BLaER1 treated with 17β-estradiol and CSF1 and Interleukin-3, amounts not matched to agents 10 nM and 100 nM (cell line): ENCODE measurements at regions not wholly inside any gene's neighbourhood (a gene's known extent, or its start where the extent isn't known, plus 50 kb on each side); places are given as distances from the start of the nearest gene placed in this dataset.

Experiments used
- H3K27ac ChIP-seq, 11 experiments: shearing (Covaris generic); formaldehyde crosslinking; 2 replicates each; pipeline ENCODE4 v1.8.1; 2022
- H3K27me3 ChIP-seq, 11 experiments: shearing (Covaris generic); formaldehyde crosslinking; 2 replicates each; pipeline ENCODE4 v1.8.1; 2022
- H3K36me3 ChIP-seq, 11 experiments: shearing (Covaris generic); formaldehyde crosslinking; 2 replicates each; pipeline ENCODE4 v1.8.1; 2022
- H3K4me1 ChIP-seq, 10 experiments: shearing (Covaris generic); formaldehyde crosslinking; 2 replicates each; pipeline ENCODE4 v1.8.1; 2022
- H3K4me2 ChIP-seq, 11 experiments: shearing (Covaris generic); formaldehyde crosslinking; 2 replicates each; pipeline ENCODE4 v1.8.1; 2022
- H3K4me3 ChIP-seq, 10 experiments: shearing (Covaris generic); formaldehyde crosslinking; 2 replicates each; pipeline ENCODE4 v1.8.1; 2022
- H3K9ac ChIP-seq, 11 experiments: shearing (Covaris generic); formaldehyde crosslinking; 2 replicates each; pipeline ENCODE4 v1.8.1; 2022
- H3K9me3 ChIP-seq, 11 experiments: shearing (Covaris generic); formaldehyde crosslinking; replicated peaks in 1 of 11; 2 replicates each; pipeline ENCODE4 v1.8.1; 2022
- H4K20me1 ChIP-seq, 11 experiments: shearing (Covaris generic); formaldehyde crosslinking; 2 replicates each; pipeline ENCODE4 v1.8.1; 2022
- Cebpa-rat ChIP-seq, 11 experiments: shearing (Covaris generic); IDR thresholded peaks; 2 replicates each; pipeline ENCODE4 v1.8.1; 2022

- no peak for TF ChIP-seq Cebpa-rat (IDR thresholded peaks at IDR 0.05)
- Histone ChIP-seq H3K4me3 (no peak overlapping the region), H3K27me3 (no peaks in the 10 kb centered on the region), H4K20me1 (no peaks in the 10 kb centered on the region), H3K9ac (no peak overlapping the region), H3K36me3 (peaks cover 0 to 83% (median 14%) of the 10 kb centered on the region in 11 experiments; a peak in 15 of 22 replicates), H3K27ac (0 out of 22 replicates have a peak overlapping the region, but pooled peaks of 1 of the 11 experiments have one; percentile 10), H3K9me3 (peaks cover 3 to 12% (median 7%) of the 10 kb centered on the region in 11 experiments; a peak in 13 of 22 replicates), H3K4me1 (peaks cover 0 to 11% (median 3%) of the 10 kb centered on the region in 10 experiments; a peak in 12 of 20 replicates), H3K4me2 (no peak overlapping the region)
Measured at GRCh38 chr6:22078802-22079545, 217.9 kb downstream of the PRL start.

GRCh38 chr6:22079783-22080182 lies 217.1 kb downstream of the PRL start:
- H3K27ac ChIP-seq, result no peak overlapping the region
- H3K4me2 ChIP-seq, result no peak overlapping the region
- no peaks in the 10 kb centered on the region for H4K20me1 ChIP-seq
- H3K36me3 ChIP-seq, result peaks cover 0 to 79% (median 7%) of the 10 kb centered on the region in 11 experiments; a peak in 13 of 22 replicates
- H3K9ac ChIP-seq, result no peak overlapping the region
- TF ChIP-seq Cebpa-rat (IDR thresholded peaks at IDR 0.05), result no peak
- no peak overlapping the region for H3K4me3 ChIP-seq
- H3K27me3 ChIP-seq, result no peaks in the 10 kb centered on the region
- peaks cover 0 to 10% (median 0%) of the 10 kb centered on the region in 10 experiments; a peak in 5 of 20 replicates for H3K4me1 ChIP-seq
- peaks cover 0 to 15% (median under 1%) of the 10 kb centered on the region in 11 experiments; a peak in 9 of 22 replicates for H3K9me3 ChIP-seq

- Histone ChIP-seq H3K9ac (no peak overlapping the region), H3K27ac (no peak overlapping the region), H4K20me1 (no peaks in the 10 kb centered on the region), H3K27me3 (no peaks in the 10 kb centered on the region), H3K4me3 (no peak overlapping the region), H3K4me1 (peaks cover 0 to 10% (median 0%) of the 10 kb centered on the region in 10 experiments; a peak in 5 of 20 replicates), H3K4me2 (no peak overlapping the region), H3K9me3 (peaks cover 0 to 27% (median 14%) of the 10 kb centered on the region in 11 experiments; a peak in 13 of 22 replicates), H3K36me3 (peaks cover 0 to 77% (median 23%) of the 10 kb centered on the region in 11 experiments; a peak in 13 of 22 replicates)
- no peak for TF ChIP-seq Cebpa-rat (IDR thresholded peaks at IDR 0.05)
Measured at GRCh38 chr6:22081709-22082108, 215.1 kb downstream of the PRL start.

GRCh38 chr6:22082218-22082617 lies 214.6 kb downstream of the PRL start:
- H3K27ac ChIP-seq, result no peak overlapping the region
- no peak overlapping the region for H3K4me2 ChIP-seq
- H4K20me1 ChIP-seq, result no peaks in the 10 kb centered on the region
- peaks cover 0 to 12% (median under 1%) of the 10 kb centered on the region in 10 experiments; a peak in 7 of 20 replicates for H3K4me1 ChIP-seq
- H3K9ac ChIP-seq, result no peak overlapping the region
- H3K36me3 ChIP-seq, result peaks cover 0 to 72% (median 23%) of the 10 kb centered on the region in 11 experiments; a peak in 13 of 22 replicates
- H3K9me3 ChIP-seq, result peaks cover 0 to 27% (median 14%) of the 10 kb centered on the region in 11 experiments; a peak in 13 of 22 replicates
- no peak for TF ChIP-seq Cebpa-rat (IDR thresholded peaks at IDR 0.05)
- no peak overlapping the region for H3K4me3 ChIP-seq
- no peaks in the 10 kb centered on the region for H3K27me3 ChIP-seq

GRCh38 chr6:22083119-22083518 lies 213.7 kb downstream of the PRL start:
- no peak overlapping the region for H3K27ac ChIP-seq
- H3K27me3 ChIP-seq, result no peaks in the 10 kb centered on the region
- peaks cover 0 to 27% (median 14%) of the 10 kb centered on the region in 11 experiments; a peak in 13 of 22 replicates for H3K9me3 ChIP-seq
- peaks cover 0 to 11% (median 7%) of the 10 kb centered on the region in 10 experiments; a peak in 12 of 20 replicates for H3K4me1 ChIP-seq
- H3K36me3 ChIP-seq, result peaks cover 0 to 70% (median 23%) of the 10 kb centered on the region in 11 experiments; a peak in 13 of 22 replicates
- no peak for TF ChIP-seq Cebpa-rat (IDR thresholded peaks at IDR 0.05)
- H3K4me2 ChIP-seq, result no peak overlapping the region
- no peak overlapping the region for H3K4me3 ChIP-seq
- no peaks in the 10 kb centered on the region for H4K20me1 ChIP-seq
- H3K9ac ChIP-seq, result no peak overlapping the region

GRCh38 chr6:22087960-22088706 lies 208.7 kb downstream of the PRL start:
- peaks cover 0 to 21% (median 14%) of the 10 kb centered on the region in 11 experiments; a peak in 13 of 22 replicates for H3K9me3 ChIP-seq
- no peak overlapping the region for H3K9ac ChIP-seq
- no peak for TF ChIP-seq Cebpa-rat (IDR thresholded peaks at IDR 0.05)
- no peak overlapping the region for H3K4me3 ChIP-seq
- peak overlapping the region in 6 of 11 experiments; percentile 1 to 29 (median 14); a peak in 6 of 22 replicates for H3K4me2 ChIP-seq
- no peaks in the 10 kb centered on the region for H4K20me1 ChIP-seq
- H3K27me3 ChIP-seq, result no peaks in the 10 kb centered on the region
- peaks cover 0 to 15% (median 10%) of the 10 kb centered on the region in 10 experiments; a peak in 10 of 20 replicates for H3K4me1 ChIP-seq
- no peak overlapping the region for H3K27ac ChIP-seq
- H3K36me3 ChIP-seq, result peaks cover 0 to 37% (median 18%) of the 10 kb centered on the region in 11 experiments; a peak in 11 of 22 replicates

GRCh38 chr6:22091424-22091948 lies 205.3 kb downstream of the PRL start:
- Histone ChIP-seq H3K36me3 (peaks cover 0 to 27% (median 10%) of the 10 kb centered on the region in 11 experiments; a peak in 9 of 22 replicates), H3K27ac (no peak overlapping the region), H4K20me1 (no peaks in the 10 kb centered on the region), H3K4me1 (peaks cover 0 to 18% (median 13%) of the 10 kb centered on the region in 10 experiments; a peak in 10 of 20 replicates), H3K4me2 (no peak overlapping the region), H3K9me3 (peaks cover 0 to under 1% (median 0%) of the 10 kb centered on the region in 11 experiments; a peak in 1 of 22 replicates), H3K27me3 (no peaks in the 10 kb centered on the region), H3K4me3 (no peak overlapping the region), H3K9ac (no peak overlapping the region)
- no peak for TF ChIP-seq Cebpa-rat (IDR thresholded peaks at IDR 0.05)

- H3K27ac ChIP-seq, result peak overlapping the region in 3 of 11 experiments; percentile 22 to 34 (median 28); a peak in 2 of 22 replicates
- no peaks in the 10 kb centered on the region for H3K27me3 ChIP-seq
- peaks cover 0 to 29% (median 9%) of the 10 kb centered on the region in 11 experiments; a peak in 11 of 22 replicates for H3K36me3 ChIP-seq
- peak overlapping the region in 2 of 11 experiments; percentile 27 to 44; a peak in 3 of 22 replicates for H3K4me2 ChIP-seq
- TF ChIP-seq Cebpa-rat (IDR thresholded peaks at IDR 0.05), result no peak
- no peak overlapping the region for H3K9ac ChIP-seq
- H4K20me1 ChIP-seq, result no peaks in the 10 kb centered on the region
- H3K9me3 ChIP-seq, result peaks cover 0 to 3% (median 0%) of the 10 kb centered on the region in 11 experiments; a peak in 1 of 22 replicates
- H3K4me1 ChIP-seq, result peaks cover 0 to 9% (median 4%) of the 10 kb centered on the region in 10 experiments; a peak in 5 of 20 replicates
- H3K4me3 ChIP-seq, result no peak overlapping the region
Measured at GRCh38 chr6:22095836-22096235, 201.0 kb downstream of the PRL start.
